Activated CD8-positive, alpha-beta memory T cell treated with anti-CD3 and anti-CD28 coated beads, Interleukin-2, amount 10 ng/mL, durations not matched to agents 7 days and 5 days (primary cell): ENCODE measurements at regions not wholly inside any gene's neighbourhood (a gene's known extent, or its start where the extent isn't known, plus 50 kb on each side); places are given as distances from the start of the nearest gene placed in this dataset.

Source experiments
- ATAC-seq: fragments of 150-1000 bp; cut with Tn5 transposase; one replicate; pipeline ENCODE4 v1.10.0; 2021; ENCODE audit warnings: moderate library complexity
- CTCF ChIA-PET: fragments of 350-600 bp; sonication (Branson Sonifier 250); formaldehyde crosslinking; loops from one replicate; lab custom pipeline; 2021; ENCODE audit warnings: antibody characterized with exemption; lab: Charles Lee
- DNase-seq: peaks from one replicate; pipeline ENCODE4 v3.0.0-alpha.2; 2020
- H3K27ac Mint-ChIP-seq: one replicate; pipeline ENCODE4 v1.8.0; 2021; ENCODE audit warnings: mild to moderate bottlenecking, mixed read lengths
- H3K27me3 Mint-ChIP-seq: one replicate; pipeline ENCODE4 v1.8.0; 2021; ENCODE audit warnings: mixed read lengths
- H3K36me3 Mint-ChIP-seq: one replicate; pipeline ENCODE4 v1.8.0; 2021; ENCODE audit warnings: mild to moderate bottlenecking, mixed read lengths
- H3K4me1 Mint-ChIP-seq: one replicate; pipeline ENCODE4 v1.8.0; 2021; ENCODE audit warnings: mixed read lengths
- H3K4me3 Mint-ChIP-seq: one replicate; pipeline ENCODE4 v1.8.0; 2021; ENCODE audit warnings: mild to moderate bottlenecking, moderate library complexity, mixed read lengths
- H3K9me3 Mint-ChIP-seq: one replicate; pipeline ENCODE4 v1.8.0; 2022; ENCODE audit warnings: low read depth, mixed read lengths

DNA sequence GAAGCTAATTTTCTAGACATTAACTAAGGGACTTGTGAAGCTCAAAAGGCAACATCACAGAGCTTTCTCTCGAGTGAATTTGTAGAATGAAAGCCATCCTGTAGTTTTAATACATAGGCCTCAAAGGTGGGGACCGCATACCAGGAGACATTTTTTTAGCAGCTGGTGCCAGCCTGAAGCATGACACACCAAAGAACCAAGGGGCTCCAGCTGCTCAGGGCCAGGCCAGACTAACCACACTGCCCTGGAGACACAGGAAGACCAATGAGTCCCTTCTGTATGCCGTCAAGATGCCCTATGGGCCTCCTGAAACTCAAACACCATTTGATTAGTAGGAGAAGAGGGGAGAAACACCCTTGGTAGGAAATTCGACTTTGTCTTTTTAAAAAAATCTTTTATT is 113.9 kb upstream of the CACNA1E start:
- ATAC-seq = no peak
- Mint-ChIP-seq H3K9me3 (no peaks in the 10 kb centered on the region), H3K36me3 (peaks cover 2% of the 10 kb centered on the region), H3K4me3 (no peak overlapping the region), H3K27me3 (peaks cover 6% of the 10 kb centered on the region), H3K27ac (no peak overlapping the region), H3K4me1 (no peaks in the 10 kb centered on the region)
- CTCF ChIA-PET = interaction anchor here (2.2 kb wide), 1 partner anchor 56 kb away, joined by 6 read pairs; no protein-coding TSS in a partner anchor
- peak; percentile 15 for DNase-seq

DNA sequence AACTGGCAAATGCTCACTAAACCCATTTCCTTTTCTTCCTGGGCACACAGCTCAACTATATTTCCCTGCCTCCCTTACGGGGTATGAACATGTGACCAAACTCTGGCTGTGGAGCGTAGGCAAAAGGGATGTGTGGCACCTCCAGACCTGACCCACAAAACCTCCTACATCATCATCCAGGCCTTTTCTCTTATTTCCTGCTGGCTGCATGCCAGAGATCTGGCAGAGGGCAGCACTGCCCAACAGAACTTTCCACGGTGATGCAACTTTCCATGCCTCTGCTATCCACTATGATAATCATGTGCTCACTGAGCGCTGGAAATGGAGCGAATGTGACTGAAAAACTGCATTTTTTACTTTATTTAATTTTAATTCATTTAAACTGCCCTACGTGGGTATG is 99.6 kb upstream of the CACNA1E start:
- no peak overlapping the region for H3K27ac Mint-ChIP-seq

GRCh38 chr1:181386340-181386739 is 97.0 kb upstream of the CACNA1E start:
- Mint-ChIP-seq H3K4me1 (no peaks in the 10 kb centered on the region), H3K27ac (no peak overlapping the region), H3K27me3 (peaks cover 2% of the 10 kb centered on the region), H3K36me3 (no peaks in the 10 kb centered on the region), H3K4me3 (no peak overlapping the region), H3K9me3 (no peaks in the 10 kb centered on the region)
- CTCF ChIA-PET = interaction anchor here (1.4 to 1.6 kb wide), 2 partner anchors 10 to 12 kb away, joined by 4 to 6 read pairs; no protein-coding TSS in a partner anchor
- DNase-seq (no peak), ATAC-seq (no peak)

More for the DNA sequence above, 99.6 kb upstream of the CACNA1E start:
- CTCF ChIA-PET = interaction anchor here (1.2 to 1.5 kb wide), 2 partner anchors 12 to 15 kb away, joined by 3 to 5 read pairs; no protein-coding TSS in a partner anchor
- Mint-ChIP-seq H3K27me3 (peaks cover 4% of the 10 kb centered on the region), H3K36me3 (no peaks in the 10 kb centered on the region), H3K9me3 (no peaks in the 10 kb centered on the region), H3K4me3 (no peak overlapping the region), H3K4me1 (no peaks in the 10 kb centered on the region)
- DNase-seq = no peak
- no peak for ATAC-seq

- peaks cover 2% of the 10 kb centered on the region for H3K27me3 Mint-ChIP-seq
- ATAC-seq (no peak), DNase-seq (no peak)
- CTCF ChIA-PET = interaction anchor here (1.6 kb wide), 1 partner anchor 11 kb away, joined by 6 read pairs; no protein-coding TSS in a partner anchor
- H3K36me3 Mint-ChIP-seq = no peaks in the 10 kb centered on the region
- no peaks in the 10 kb centered on the region for H3K4me1 Mint-ChIP-seq
- H3K9me3 Mint-ChIP-seq = no peaks in the 10 kb centered on the region
- no peak overlapping the region for H3K27ac Mint-ChIP-seq
- no peak overlapping the region for H3K4me3 Mint-ChIP-seq
Measured at GRCh38 chr1:181386951-181387350, 96.4 kb upstream of the CACNA1E start.

- Mint-ChIP-seq H3K9me3 (no peaks in the 10 kb centered on the region), H3K27me3 (peaks cover 2% of the 10 kb centered on the region), H3K27ac (no peak overlapping the region), H3K4me1 (peaks cover 6% of the 10 kb centered on the region), H3K4me3 (no peak overlapping the region), H3K36me3 (no peaks in the 10 kb centered on the region)
- DNase-seq (no peak), ATAC-seq (no peak)
- CTCF ChIA-PET = no interaction called here
Measured at GRCh38 chr1:181387702-181388101, 95.6 kb upstream of the CACNA1E start.

DNA sequence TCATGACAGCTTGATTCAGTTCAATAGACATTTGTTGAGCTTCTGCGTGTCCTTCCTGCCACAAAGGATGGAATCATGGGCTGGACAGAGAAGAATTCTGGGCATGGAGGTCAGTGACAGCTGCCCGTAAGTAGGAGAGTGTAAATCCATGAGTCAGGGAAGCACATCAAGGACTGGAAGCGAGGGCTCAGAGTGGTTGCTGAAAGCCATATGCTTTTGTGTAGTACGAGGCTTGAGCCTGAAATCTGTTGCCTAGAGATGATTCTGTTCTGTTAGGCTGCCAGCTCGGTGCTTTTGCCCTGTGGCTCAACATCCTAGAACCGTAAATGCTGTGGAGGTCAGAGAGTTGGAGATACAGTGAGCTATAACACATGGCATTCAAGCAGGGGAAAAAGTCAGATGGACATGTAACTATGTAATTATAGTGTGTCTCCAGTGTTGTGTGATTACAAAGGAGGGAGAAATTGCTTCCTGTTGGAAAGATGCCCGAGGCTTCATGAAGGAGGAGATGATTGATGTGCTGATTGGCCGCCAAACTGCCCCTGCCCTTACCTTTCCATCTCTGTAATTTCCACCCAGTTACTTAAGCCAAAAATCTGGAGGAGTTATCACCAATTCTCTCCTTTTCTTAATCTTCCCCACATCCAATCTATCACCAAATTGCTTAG is 92.8 kb upstream of the CACNA1E start:
- Mint-ChIP-seq H3K27me3 (peaks cover 2% of the 10 kb centered on the region), H3K4me3 (no peak overlapping the region), H3K36me3 (no peaks in the 10 kb centered on the region), H3K27ac (no peak overlapping the region), H3K9me3 (no peaks in the 10 kb centered on the region), H3K4me1 (peaks cover 14% of the 10 kb centered on the region)
- no peak for ATAC-seq
- CTCF ChIA-PET = interaction anchor here (1.2 kb wide), 1 partner anchor 35 kb away, joined by 3 read pairs; no protein-coding TSS in a partner anchor
- DNase-seq = no peak

DNA sequence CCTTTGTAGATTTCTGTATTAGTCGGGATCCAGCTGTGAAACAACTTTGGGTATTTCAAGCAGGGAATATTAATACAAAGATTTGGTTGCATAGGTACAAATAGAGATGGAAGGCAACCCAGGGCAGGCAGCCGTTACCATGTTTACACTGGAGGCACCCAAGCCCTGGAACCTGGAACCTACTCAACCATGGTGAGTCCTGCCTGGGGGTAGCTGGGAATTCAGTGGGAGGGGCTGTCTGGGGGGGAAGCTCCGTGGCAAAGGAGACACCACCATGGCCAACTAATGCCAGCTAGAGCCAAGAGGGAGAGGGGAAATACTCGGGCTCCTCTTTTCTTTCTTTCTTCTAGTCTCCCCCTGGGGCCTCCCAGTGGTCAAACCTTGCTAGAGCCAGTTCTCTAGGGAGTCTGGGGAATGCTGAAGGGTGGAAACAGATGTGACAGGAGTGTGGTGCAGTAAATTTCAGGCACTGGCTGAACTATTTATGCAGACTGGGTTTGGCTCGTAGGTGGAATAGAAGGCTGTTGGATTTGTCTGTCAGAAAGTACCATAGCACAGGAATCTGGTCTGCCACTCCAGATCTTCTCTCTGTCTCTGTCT is 91.9 kb upstream of the CACNA1E start:
- DNase-seq (no peak), ATAC-seq (no peak)
- Mint-ChIP-seq H3K36me3 (no peaks in the 10 kb centered on the region), H3K27ac (no peak overlapping the region), H3K27me3 (peaks cover 2% of the 10 kb centered on the region), H3K4me1 (peaks cover 14% of the 10 kb centered on the region), H3K4me3 (no peak overlapping the region), H3K9me3 (no peaks in the 10 kb centered on the region)
- CTCF ChIA-PET = interaction anchor here (1.2 kb wide), 1 partner anchor 34 kb away, joined by 3 read pairs; no protein-coding TSS in a partner anchor

GRCh38 chr1:181392133-181392532 is 91.2 kb upstream of the CACNA1E start:
- DNase-seq = no peak
- Mint-ChIP-seq H3K27ac (peak overlapping the region; percentile 1), H3K4me3 (no peak overlapping the region), H3K9me3 (no peaks in the 10 kb centered on the region), H3K4me1 (peaks cover 14% of the 10 kb centered on the region), H3K36me3 (no peaks in the 10 kb centered on the region), H3K27me3 (peaks cover 2% of the 10 kb centered on the region)
- no peak for ATAC-seq
- CTCF ChIA-PET = interaction anchor here (0.8 to 10.0 kb wide), 2 partner anchors 11 to 33 kb away, joined by 3 to 46 read pairs; no protein-coding TSS in a partner anchor

- DNase-seq (no peak), ATAC-seq (no peak)
- peaks cover 2% of the 10 kb centered on the region for H3K27me3 Mint-ChIP-seq
- H3K4me1 Mint-ChIP-seq = peaks cover 18% of the 10 kb centered on the region
- no peak overlapping the region for H3K4me3 Mint-ChIP-seq
- H3K9me3 Mint-ChIP-seq = no peaks in the 10 kb centered on the region
- H3K36me3 Mint-ChIP-seq = no peaks in the 10 kb centered on the region
- CTCF ChIA-PET = interaction anchor here (0.8 to 10.0 kb wide), 3 partner anchors 11 to 33 kb away, joined by 3 to 46 read pairs (median 3); no protein-coding TSS in a partner anchor
- no peak overlapping the region for H3K27ac Mint-ChIP-seq
Measured at GRCh38 chr1:181392613-181393220, 90.6 kb upstream of the CACNA1E start.

- no peaks in the 10 kb centered on the region for H3K36me3 Mint-ChIP-seq
- no peak overlapping the region for H3K4me3 Mint-ChIP-seq
- no peak overlapping the region for H3K27ac Mint-ChIP-seq
- peaks cover 35% of the 10 kb centered on the region for H3K4me1 Mint-ChIP-seq
- H3K9me3 Mint-ChIP-seq = no peaks in the 10 kb centered on the region
- H3K27me3 Mint-ChIP-seq = no peaks in the 10 kb centered on the region
- CTCF ChIA-PET = interaction anchor here (10.0 kb wide), 1 partner anchor 30 kb away, joined by 46 read pairs; no protein-coding TSS in a partner anchor
- no peak for DNase-seq
- no peak for ATAC-seq
Measured at GRCh38 chr1:181394766-181395165, 88.6 kb upstream of the CACNA1E start.

DNA sequence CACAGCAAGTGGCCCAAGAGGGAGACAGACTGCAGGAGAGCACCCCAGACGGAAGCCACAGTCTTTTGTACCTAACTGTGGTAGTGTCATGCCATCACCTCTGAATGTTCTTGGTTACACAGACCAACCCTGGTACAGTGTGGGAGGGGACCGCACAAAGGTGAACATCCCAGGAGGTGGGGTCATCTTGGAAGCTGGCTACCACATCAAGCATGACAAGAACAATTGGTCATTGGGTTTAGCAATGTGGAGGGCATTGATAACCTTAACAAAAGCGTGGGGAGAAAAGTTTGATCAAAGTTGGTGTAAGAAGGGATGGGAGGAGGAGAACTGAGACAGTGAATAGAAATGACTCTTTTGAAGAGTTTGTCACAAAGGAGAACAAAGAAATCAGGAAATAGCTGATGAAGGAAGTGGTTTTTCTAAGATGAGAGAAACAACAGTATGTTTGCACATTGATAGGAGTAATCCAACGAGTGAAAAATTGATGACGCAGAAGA is 87.1 kb upstream of the CACNA1E start:
- ATAC-seq (peak; percentile 69), DNase-seq (peak; percentile 76)
- Mint-ChIP-seq H3K27me3 (no peaks in the 10 kb centered on the region), H3K9me3 (no peaks in the 10 kb centered on the region), H3K27ac (no peak overlapping the region), H3K4me1 (peaks cover 47% of the 10 kb centered on the region), H3K36me3 (peaks cover 5% of the 10 kb centered on the region), H3K4me3 (no peak overlapping the region)
- CTCF ChIA-PET = interaction anchor here (0.6 to 10.0 kb wide), 7 partner anchors 11 to 685 kb away, joined by 3 to 46 read pairs (median 4); no protein-coding TSS in a partner anchor

GRCh38 chr1:181396811-181397210 is 86.5 kb upstream of the CACNA1E start:
- Mint-ChIP-seq H3K9me3 (no peaks in the 10 kb centered on the region), H3K27ac (no peak overlapping the region), H3K36me3 (peaks cover 5% of the 10 kb centered on the region), H3K4me1 (peaks cover 49% of the 10 kb centered on the region), H3K27me3 (no peaks in the 10 kb centered on the region), H3K4me3 (no peak overlapping the region)
- DNase-seq = no peak
- no peak for ATAC-seq
- CTCF ChIA-PET = interaction anchor here (0.6 to 10.0 kb wide), 10 partner anchors 11 to 684 kb away, joined by 3 to 46 read pairs (median 4); no protein-coding TSS in a partner anchor

DNA sequence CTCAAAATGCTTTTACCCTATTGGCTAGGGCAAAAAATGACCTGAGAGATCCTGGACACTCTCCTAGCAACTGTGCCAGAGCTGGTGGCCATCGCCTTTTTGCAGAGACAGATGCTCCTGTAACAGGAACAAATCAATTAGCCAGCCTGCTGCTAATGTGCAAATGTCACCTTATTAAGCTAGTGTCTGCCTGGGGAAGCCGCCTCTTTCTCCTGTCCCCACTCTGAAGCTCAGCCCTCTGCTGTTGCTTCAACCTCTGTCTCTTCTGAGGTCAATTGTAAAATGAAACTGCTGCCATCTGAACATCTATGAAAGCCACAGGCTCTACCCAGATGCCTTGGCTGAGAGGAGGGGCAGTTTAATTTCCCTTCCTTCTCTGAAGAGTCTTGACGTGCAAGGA is 85.5 kb upstream of the CACNA1E start:
- H3K27me3 Mint-ChIP-seq = no peaks in the 10 kb centered on the region
- peaks cover 5% of the 10 kb centered on the region for H3K36me3 Mint-ChIP-seq
- DNase-seq (peak; percentile 64), ATAC-seq (peak; percentile 76)
- peaks cover 41% of the 10 kb centered on the region for H3K4me1 Mint-ChIP-seq
- CTCF ChIA-PET = interaction anchor here (1.0 to 10.0 kb wide), 9 partner anchors 12 to 516 kb away, joined by 3 to 46 read pairs (median 4); no protein-coding TSS in a partner anchor
- peak overlapping the region; percentile 30 for H3K4me3 Mint-ChIP-seq
- H3K27ac Mint-ChIP-seq = peak overlapping the region; percentile 82
- H3K9me3 Mint-ChIP-seq = no peaks in the 10 kb centered on the region
